SJSA1 (cell line): ENCODE measurements at regions not wholly inside any gene's neighbourhood (a gene's known extent, or its start where the extent isn't known, plus 50 kb on each side); places are given as distances from the start of the nearest gene placed in this dataset.

Source experiments
- DNase-seq, 2 experiments: peaks; one replicate each; pipeline ENCODE4 v3.0.0-alpha.2; 2015 to 2020; ENCODE audit warnings: low spot score in 2 of 2, low read depth in 1 of 2
- H3K27ac ChIP-seq: fragments of 250-450 bp; sonication (Bioruptor Pico); 2 replicates; pipeline ENCODE4 v1.5.1; 2020; ENCODE audit warnings: mild to moderate bottlenecking, moderate library complexity
- H3K27me3 ChIP-seq: fragments of 250-450 bp; sonication (Bioruptor Pico); replicated peaks from 2 replicates; pipeline ENCODE4 v1.5.1; 2020; ENCODE audit warnings: mild to moderate bottlenecking, moderate library complexity
- H3K36me3 ChIP-seq: fragments of 250-450 bp; sonication (Bioruptor Pico); 2 replicates; pipeline ENCODE4 v1.5.1; 2020; ENCODE audit warnings: mild to moderate bottlenecking
- H3K4me1 ChIP-seq: fragments of 250-450 bp; sonication (Bioruptor Pico); replicated peaks from 2 replicates; pipeline ENCODE4 v1.6.1; 2021; ENCODE audit warnings: mild to moderate bottlenecking
- H3K4me3 ChIP-seq: fragments of 250-450 bp; sonication (Bioruptor Pico); 2 replicates; pipeline ENCODE4 v1.5.1; 2020; ENCODE audit warnings: mild to moderate bottlenecking
- H3K9me3 ChIP-seq: fragments of 250-450 bp; sonication (Bioruptor Pico); replicated peaks from 2 replicates; pipeline ENCODE4 v1.5.1; 2020; ENCODE audit warnings: mild to moderate bottlenecking

- Histone ChIP-seq H3K27ac (no peak overlapping the region), H3K36me3 (no peaks in the 10 kb centered on the region), H3K4me1 (0 out of 2 replicates have a peak, but pooled peaks cover under 1% of the 10 kb centered on the region), H3K9me3 (no peaks in the 10 kb centered on the region), H3K4me3 (no peak overlapping the region), H3K27me3 (no peaks in the 10 kb centered on the region)
- DNase-seq = no peak
These were observed 358.6 kb upstream of the LYPLAL1 start for GRCh38 chr1:218815076-218815475.

GRCh38 chr1:218817071-218817470 is 356.6 kb upstream of the LYPLAL1 start:
- Histone ChIP-seq H3K36me3 (no peaks in the 10 kb centered on the region), H3K9me3 (no peaks in the 10 kb centered on the region), H3K4me3 (no peak overlapping the region), H3K27me3 (no peaks in the 10 kb centered on the region), H3K4me1 (no peaks in the 10 kb centered on the region), H3K27ac (no peak overlapping the region)
- no peak for DNase-seq

- Histone ChIP-seq H3K27me3 (no peaks in the 10 kb centered on the region), H3K4me1 (peaks cover 2% of the 10 kb centered on the region), H3K4me3 (no peak overlapping the region), H3K36me3 (no peaks in the 10 kb centered on the region), H3K27ac (no peak overlapping the region), H3K9me3 (no peaks in the 10 kb centered on the region)
- DNase-seq = no peak
These were observed 355.8 kb upstream of the LYPLAL1 start for GRCh38 chr1:218817691-218818465.

- H3K4me3 ChIP-seq = no peak overlapping the region
These were observed 350.3 kb upstream of the LYPLAL1 start for GRCh38 chr1:218823291-218823900.

GRCh38 chr1:218827486-218827885 is 346.2 kb upstream of the LYPLAL1 start:
- DNase-seq = no peak
- Histone ChIP-seq H3K27ac (no peak overlapping the region), H3K4me3 (no peak overlapping the region), H3K4me1 (peaks cover 13% of the 10 kb centered on the region), H3K9me3 (no peaks in the 10 kb centered on the region), H3K27me3 (no peaks in the 10 kb centered on the region), H3K36me3 (no peaks in the 10 kb centered on the region)

More at GRCh38 chr1:218823291-218823900, 350.3 kb upstream of the LYPLAL1 start:
- Histone ChIP-seq H3K27me3 (no peaks in the 10 kb centered on the region), H3K9me3 (no peaks in the 10 kb centered on the region), H3K27ac (peak overlapping the region; percentile 52), H3K36me3 (no peaks in the 10 kb centered on the region), H3K4me1 (peaks cover 13% of the 10 kb centered on the region)
- peak in 1 of 2 experiments; percentile 33 for DNase-seq

GRCh38 chr1:218828125-218828650 is 345.5 kb upstream of the LYPLAL1 start:
- Histone ChIP-seq H3K9me3 (no peaks in the 10 kb centered on the region), H3K27ac (no peak overlapping the region), H3K4me1 (peaks cover 8% of the 10 kb centered on the region)

GRCh38 chr1:218829097-218829496 is 344.6 kb upstream of the LYPLAL1 start:
- Histone ChIP-seq H3K27ac (no peak overlapping the region), H3K9me3 (no peaks in the 10 kb centered on the region), H3K36me3 (no peaks in the 10 kb centered on the region), H3K4me1 (no peaks in the 10 kb centered on the region), H3K4me3 (no peak overlapping the region), H3K27me3 (no peaks in the 10 kb centered on the region)
- DNase-seq = no peak

More at GRCh38 chr1:218828125-218828650, 345.5 kb upstream of the LYPLAL1 start:
- no peaks in the 10 kb centered on the region for H3K27me3 ChIP-seq
- no peaks in the 10 kb centered on the region for H3K36me3 ChIP-seq
- no peak overlapping the region for H3K4me3 ChIP-seq
- DNase-seq = no peak

- DNase-seq = no peak
- no peaks in the 10 kb centered on the region for H3K27me3 ChIP-seq
- H3K36me3 ChIP-seq = no peaks in the 10 kb centered on the region
- no peak overlapping the region for H3K27ac ChIP-seq
- H3K9me3 ChIP-seq = no peaks in the 10 kb centered on the region
- no peaks in the 10 kb centered on the region for H3K4me1 ChIP-seq
- no peak overlapping the region for H3K4me3 ChIP-seq
These were observed 338.1 kb upstream of the LYPLAL1 start for GRCh38 chr1:218835609-218836008.

- Histone ChIP-seq H3K27me3 (no peaks in the 10 kb centered on the region), H3K36me3 (no peaks in the 10 kb centered on the region), H3K4me1 (no peaks in the 10 kb centered on the region), H3K9me3 (no peaks in the 10 kb centered on the region), H3K4me3 (no peak overlapping the region), H3K27ac (no peak overlapping the region)
- no peak for DNase-seq
These were observed 337.4 kb upstream of the LYPLAL1 start for GRCh38 chr1:218836264-218836663.

GRCh38 chr1:218837051-218837450 is 336.6 kb upstream of the LYPLAL1 start:
- H3K9me3 ChIP-seq = no peaks in the 10 kb centered on the region
- H3K27ac ChIP-seq = no peak overlapping the region
- no peak for DNase-seq
- no peaks in the 10 kb centered on the region for H3K27me3 ChIP-seq
- no peaks in the 10 kb centered on the region for H3K36me3 ChIP-seq
- no peak overlapping the region for H3K4me3 ChIP-seq
- H3K4me1 ChIP-seq = no peaks in the 10 kb centered on the region

- Histone ChIP-seq H3K4me1 (peaks cover 10% of the 10 kb centered on the region), H3K4me3 (no peak overlapping the region), H3K27me3 (no peaks in the 10 kb centered on the region), H3K27ac (no peak overlapping the region), H3K36me3 (no peaks in the 10 kb centered on the region), H3K9me3 (no peaks in the 10 kb centered on the region)
- no peak for DNase-seq
These were observed 328.1 kb upstream of the LYPLAL1 start for GRCh38 chr1:218845589-218845988.

GRCh38 chr1:218846181-218846580 is 327.5 kb upstream of the LYPLAL1 start:
- no peaks in the 10 kb centered on the region for H3K27me3 ChIP-seq
- no peak overlapping the region for H3K4me3 ChIP-seq
- no peaks in the 10 kb centered on the region for H3K9me3 ChIP-seq
- no peaks in the 10 kb centered on the region for H3K36me3 ChIP-seq
- H3K4me1 ChIP-seq = peaks cover 16% of the 10 kb centered on the region
- H3K27ac ChIP-seq = no peak overlapping the region
- no peak for DNase-seq

- H3K4me1 ChIP-seq = peaks cover 22% of the 10 kb centered on the region
- H3K9me3 ChIP-seq = no peaks in the 10 kb centered on the region
- H3K27ac ChIP-seq = no peak overlapping the region
- H3K4me3 ChIP-seq = no peak overlapping the region
- no peaks in the 10 kb centered on the region for H3K27me3 ChIP-seq
- no peak for DNase-seq
- H3K36me3 ChIP-seq = no peaks in the 10 kb centered on the region
These were observed 326.4 kb upstream of the LYPLAL1 start for GRCh38 chr1:218847089-218847768.

GRCh38 chr1:218848009-218848408 is 325.7 kb upstream of the LYPLAL1 start:
- H3K36me3 ChIP-seq = no peaks in the 10 kb centered on the region
- H3K4me1 ChIP-seq = peaks cover 22% of the 10 kb centered on the region
- DNase-seq = no peak
- no peaks in the 10 kb centered on the region for H3K27me3 ChIP-seq
- no peak overlapping the region for H3K27ac ChIP-seq
- no peaks in the 10 kb centered on the region for H3K9me3 ChIP-seq
- H3K4me3 ChIP-seq = no peak overlapping the region
